ENCODE measurements at regions not wholly inside any gene's neighbourhood (a gene's known extent, or its start where the extent isn't known, plus 50 kb on each side); places are given as distances from the start of the nearest gene placed in this dataset.
"Not testable (repeated sequence)": the region's sequence is repeated elsewhere in the genome, so short reads cannot be mapped to it uniquely, and the experiment has no call there.

DNA sequence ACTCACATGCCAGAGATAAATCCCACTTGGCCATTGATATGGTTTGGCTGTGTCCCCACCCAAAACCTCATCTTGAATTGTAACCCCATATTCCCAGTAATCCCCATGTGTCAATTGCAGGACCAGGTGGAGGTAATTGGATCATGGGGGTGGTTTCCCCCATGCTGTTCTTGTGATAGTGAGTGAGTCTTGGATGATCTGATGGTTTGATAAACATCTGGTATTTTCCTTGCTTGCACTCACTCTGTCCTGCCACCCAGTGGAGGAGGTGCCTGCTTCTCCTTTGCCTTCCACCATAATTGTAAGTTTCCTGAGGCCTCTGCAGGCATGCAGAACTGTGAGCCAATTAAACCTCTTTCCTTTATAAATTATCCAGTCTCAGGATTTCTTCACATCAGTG, 50.4 kb upstream of the B3GAT2 start:
- not testable (repeated sequence) for DNase-seq (ENCODE audit: extremely low read depth, low read depth, low spot score)

DNA sequence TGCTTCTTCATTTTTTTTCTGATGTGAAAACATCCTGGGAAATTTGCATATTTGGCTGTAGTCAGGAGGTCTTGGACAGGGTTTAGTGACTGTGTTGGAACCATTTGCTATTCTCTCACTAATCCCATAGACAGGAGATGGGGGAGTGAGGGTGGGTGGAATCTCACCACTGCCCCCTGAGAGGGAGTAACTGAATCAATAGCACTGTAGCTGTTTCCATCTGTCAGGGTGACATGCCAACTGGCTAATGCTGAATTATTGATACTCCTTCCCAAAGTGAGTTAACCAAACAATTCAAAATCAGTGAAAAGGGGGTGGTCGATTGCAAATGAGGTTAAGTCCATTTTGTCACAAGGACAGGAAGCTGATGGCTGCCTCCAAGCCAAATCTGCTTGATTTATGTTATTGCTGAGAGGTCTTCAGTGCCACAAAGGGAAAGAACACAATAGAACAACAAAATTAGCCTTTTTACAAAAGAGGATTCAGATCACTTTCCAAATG, 55.1 kb upstream of the B3GAT2 start:
- no peak for DNase-seq (ENCODE audit: extremely low read depth, low read depth, low spot score)

DNA sequence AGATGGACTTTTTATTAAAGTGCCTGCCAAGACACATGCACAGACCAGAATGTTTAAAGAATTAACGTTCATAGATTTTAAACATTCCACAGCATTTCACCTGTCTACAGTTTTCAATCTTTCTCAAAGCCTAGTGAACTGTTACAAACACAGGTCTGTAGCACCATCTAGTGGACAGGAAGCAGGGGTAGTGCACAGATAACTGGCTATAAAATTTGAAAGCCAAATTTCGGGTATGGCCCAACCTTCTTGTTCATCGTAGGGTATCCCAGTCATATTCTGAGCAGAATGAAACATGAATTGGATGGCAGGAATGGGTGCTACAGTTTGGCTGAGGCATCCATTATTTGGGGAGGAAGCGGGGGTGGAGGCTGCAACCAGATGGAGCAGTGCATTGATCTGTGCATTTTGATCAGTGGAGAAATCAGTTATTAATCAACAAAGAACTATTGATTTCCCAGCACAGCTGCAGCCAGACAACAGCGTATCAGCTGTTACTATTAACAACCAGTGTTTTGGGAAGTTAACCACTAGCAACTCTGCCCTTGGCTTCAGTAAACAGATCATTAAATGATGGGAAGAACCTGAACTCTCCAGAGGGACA, 56.1 kb upstream of the B3GAT2 start:
- DNase-seq (ENCODE audit: extremely low read depth, low read depth, low spot score) = peak; percentile 9

DNA sequence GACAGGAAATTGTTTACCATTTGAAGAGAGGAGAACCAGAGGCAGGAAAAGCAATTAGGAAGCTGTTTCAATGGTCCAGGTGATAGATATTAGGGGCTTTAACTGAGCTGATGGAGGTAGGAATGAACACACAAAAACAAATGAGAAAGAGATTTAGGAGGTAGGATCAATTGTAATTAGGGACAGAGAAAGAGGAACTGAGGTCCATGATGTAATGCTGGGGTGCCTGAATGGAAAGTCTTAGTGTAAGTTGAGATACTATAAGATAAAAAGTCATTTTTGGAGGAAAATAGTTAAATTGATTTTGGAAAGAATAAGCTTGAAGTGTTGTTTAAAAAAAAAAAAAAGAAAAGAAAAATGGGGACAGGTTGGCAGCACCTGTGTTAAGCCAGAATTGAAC, 58.5 kb upstream of the B3GAT2 start:
- DNase-seq (ENCODE audit: extremely low read depth, low read depth, low spot score) = no peak

DNA sequence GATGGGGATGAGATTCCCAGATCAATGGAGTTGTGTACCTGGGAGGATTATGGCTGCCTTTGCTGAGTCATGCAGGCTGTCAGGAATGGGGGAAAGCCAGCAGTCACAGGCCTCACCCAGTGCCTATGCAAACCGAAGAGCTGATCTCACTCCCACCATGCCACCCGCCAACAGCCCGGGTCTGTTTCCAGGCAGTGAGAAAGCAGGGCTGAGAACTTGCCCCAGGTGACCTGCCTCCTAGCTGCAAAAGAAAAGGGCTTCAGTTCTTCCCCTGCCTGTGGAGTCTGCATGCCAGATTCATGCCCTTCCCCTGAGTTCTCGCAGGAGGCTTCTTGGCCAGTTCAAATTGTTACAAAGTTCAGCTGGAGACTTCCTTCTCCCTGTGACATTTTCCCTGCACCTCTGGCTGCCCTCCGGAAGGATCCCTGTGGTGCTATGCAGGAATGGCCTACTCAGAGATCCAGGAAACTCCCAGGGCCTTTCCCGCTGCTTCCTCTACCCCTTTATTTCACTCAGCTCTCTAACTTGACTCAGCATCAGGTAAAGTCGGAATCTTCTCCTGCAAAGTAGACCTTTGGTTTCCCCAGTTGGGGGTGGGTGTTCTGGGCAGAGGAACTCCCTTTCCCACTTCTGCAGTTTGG, 71.5 kb upstream of the B3GAT2 start:
- no peak for DNase-seq (ENCODE audit: extremely low read depth, low read depth, low spot score)

DNA sequence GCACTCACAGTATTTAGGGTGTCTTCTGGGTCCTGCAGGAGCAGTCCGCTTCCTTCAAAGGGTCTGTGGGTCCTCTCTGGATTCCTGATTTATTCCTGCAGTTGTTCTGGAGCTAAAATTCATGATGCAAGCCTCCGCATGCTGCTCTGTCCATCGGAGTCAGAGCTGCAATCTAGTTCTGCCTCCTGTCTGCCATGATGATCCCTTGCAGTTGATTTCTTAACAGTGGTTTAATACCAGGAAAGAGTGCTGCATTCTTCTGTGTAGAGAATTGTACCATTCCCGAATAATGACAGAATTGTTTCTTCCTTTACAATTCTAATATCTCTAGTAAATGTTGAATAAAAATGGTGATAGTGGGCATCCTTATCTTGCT, 72.0 kb upstream of the B3GAT2 start:
- DNase-seq (ENCODE audit: extremely low read depth, low read depth, low spot score) = no peak

DNA sequence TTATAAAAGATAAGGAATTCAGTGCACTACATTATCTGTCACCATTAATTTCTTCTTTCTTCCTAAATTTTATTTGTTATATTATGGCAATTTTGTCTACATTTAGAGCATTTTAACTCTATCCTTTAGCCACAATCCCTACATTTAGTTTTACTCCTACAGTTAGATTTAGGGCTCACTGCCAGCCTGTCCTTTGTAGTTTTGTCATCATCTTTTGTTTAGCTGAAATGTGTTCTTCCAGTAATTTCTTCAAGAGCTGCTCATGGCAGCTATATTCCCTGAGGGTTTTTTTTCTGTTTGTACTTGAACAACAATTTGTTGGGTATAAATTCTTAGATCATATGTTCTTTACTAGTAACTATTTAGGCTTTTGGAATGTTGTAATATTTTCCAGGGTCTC, 72.7 kb upstream of the B3GAT2 start:
- no peak for DNase-seq (ENCODE audit: extremely low read depth, low read depth, low spot score)

DNA sequence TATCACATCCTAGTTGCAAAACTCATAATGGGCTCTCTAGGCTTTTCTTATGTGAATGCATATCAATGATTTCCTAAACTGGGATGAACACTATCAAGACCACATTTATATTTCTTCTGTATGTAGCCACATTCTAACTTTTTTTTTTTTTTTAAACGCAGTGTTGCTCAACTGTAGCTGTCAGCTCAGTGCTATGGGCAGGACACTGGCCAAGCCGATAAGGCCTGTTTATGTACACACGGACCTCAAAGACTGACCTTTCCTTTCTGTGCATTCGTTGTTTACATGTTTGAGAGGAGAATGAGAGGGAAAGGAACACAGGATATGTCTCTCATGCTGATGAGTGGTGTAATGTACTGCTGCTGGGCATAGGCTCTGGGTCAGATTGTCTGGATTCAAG, 75.1 kb upstream of the B3GAT2 start:
- DNase-seq (ENCODE audit: extremely low read depth, low read depth, low spot score) = no peak

DNA sequence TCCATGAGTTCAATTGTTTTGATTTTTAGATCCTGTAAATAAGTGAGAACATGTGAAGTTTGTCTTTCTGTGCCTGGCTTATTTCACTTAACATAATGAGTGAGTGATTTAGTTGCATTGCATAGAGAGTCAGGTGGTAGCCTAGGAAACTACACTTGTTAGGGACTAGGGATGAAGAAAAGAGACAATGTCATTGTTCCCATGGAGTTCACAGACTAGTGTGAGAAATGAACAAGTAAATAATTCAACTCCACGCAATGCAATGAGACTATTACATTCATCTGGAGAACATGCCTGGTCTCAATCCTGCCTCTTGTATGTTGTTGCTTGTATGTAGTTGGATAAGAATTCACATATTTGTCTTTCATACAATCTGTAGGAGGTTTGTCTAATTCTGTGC, 76.3 kb upstream of the B3GAT2 start:
- DNase-seq (ENCODE audit: extremely low read depth, low read depth, low spot score) = no peak

DNA sequence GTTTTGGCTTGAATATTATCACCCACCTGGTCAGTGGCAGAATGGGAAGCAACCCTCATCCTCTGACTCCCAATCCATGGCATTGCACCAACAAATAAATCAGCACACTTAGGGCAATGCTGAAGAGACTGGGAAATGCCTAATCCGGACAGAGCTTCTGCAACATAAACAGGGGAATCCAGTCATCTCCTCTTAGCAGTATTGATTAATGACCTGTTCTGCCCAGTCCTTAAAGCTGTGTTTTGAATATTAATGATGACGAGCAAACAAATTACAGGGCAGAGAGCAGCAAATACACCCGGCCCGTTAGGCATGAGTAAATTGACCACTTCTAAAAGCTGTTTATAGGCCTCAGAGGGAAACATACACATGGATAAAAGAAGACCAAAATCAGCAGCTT, 77.0 kb upstream of the B3GAT2 start:
- no peak for DNase-seq (ENCODE audit: extremely low read depth, low read depth, low spot score)

DNA sequence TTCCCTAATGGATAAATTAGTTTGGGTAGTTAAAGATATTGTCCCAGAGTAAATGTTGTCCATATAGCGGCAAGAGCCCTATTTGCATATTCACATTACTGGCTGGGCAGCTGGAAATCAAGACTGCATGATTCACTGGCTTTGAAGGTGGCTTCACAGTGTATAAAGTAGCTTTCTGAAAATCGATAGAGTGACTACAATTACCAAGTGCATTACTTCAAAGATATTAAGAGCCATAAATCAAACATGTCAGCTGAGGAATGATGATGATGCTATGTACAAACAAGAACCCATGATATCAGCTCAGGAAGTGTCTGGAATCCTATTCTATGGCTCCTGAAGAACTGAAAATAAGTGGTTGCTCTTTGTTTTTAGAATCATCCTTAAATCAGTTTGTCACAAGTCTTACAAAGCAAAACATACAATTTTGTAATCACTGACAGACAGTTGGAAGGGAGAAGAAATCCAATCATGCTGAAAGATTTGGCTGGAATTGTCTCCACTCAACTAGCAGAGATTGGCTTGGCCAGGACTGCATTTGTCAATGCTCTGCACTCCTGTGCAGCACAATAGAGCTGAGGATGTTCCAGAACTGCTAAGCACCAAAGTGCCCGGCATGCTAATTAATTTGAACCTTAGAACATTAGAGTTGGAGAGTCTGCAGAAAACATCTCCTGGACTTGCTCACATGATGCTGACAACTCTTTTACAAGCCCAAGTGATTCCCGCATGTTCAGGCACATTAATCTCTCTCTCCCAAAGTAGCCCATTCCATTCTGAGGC, 77.9 kb upstream of the B3GAT2 start:
- DNase-seq (ENCODE audit: extremely low read depth, low read depth, low spot score) = no peak

DNA sequence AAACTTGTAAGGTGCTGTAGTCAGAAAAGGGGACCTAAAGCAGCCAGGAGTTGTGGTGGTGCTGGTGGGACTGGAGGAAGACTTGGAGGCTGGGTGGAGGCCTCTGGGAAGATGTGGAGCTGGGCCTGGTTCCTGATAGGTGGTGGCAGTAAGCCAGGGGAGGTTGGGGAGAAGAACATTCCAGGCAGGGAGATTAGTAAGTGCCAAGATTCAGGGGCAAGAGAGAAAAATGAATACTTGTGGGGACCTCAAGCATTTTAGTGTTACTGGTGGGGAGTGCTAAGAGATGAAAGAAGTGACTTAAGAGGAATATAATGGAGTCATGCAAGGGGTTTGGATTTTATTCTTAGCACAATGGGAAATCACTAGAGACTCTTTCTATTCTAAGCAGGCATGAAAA, 79.0 kb upstream of the B3GAT2 start:
- DNase-seq (ENCODE audit: extremely low read depth, low read depth, low spot score) = no peak

DNA sequence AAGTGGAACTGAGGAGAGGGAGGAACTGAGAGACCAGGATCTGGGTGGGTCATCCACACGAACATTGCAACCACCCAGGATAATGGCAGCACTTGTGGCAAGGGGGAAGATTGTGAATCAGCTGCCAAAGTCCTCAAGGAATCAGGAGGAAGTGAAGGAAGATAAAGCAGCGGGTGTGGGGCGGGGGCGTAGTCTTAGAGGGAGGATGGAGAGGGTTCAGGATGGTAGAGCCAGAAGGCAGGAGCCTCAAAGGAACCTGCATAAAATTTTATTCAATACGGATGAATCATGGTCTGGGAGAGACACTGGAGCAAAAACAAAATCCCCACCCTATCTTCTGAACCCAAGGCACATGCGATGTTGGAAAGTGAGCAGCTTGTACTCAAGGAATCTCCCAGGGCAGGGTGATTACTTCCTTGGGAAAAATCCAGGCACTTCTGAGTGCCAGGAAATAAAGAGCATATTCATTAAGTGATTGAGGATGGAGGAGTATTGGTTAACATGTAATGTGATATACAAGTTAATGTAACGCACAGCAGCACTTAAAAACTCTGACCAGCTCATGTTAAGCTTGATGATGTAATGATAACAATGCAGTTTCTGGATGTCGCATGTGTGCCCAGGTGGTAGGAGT, 82.0 kb upstream of the B3GAT2 start:
- DNase-seq (ENCODE audit: extremely low read depth, low read depth, low spot score) = no peak

DNA sequence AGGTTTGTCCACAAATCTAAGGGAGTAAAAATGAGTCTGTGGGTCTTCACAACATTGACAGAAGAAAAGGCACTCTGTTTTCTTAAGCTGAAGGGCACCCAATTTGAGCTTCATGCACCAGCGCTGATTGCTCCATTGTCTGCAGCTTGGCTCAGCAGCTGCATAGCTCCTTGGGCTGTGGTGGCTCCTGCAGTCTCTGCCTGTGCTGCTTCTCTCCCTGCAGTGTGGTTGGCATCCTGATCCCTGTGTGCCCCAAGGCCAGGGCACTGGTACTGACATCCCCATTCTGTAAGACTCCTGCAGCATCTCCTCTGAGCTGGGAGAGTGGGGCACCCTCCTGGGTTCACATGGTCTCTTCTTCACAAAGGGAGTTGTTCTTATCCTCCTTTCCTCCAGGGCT, 83.2 kb upstream of the B3GAT2 start:
- DNase-seq (ENCODE audit: extremely low read depth, low read depth, low spot score) = no peak

DNA sequence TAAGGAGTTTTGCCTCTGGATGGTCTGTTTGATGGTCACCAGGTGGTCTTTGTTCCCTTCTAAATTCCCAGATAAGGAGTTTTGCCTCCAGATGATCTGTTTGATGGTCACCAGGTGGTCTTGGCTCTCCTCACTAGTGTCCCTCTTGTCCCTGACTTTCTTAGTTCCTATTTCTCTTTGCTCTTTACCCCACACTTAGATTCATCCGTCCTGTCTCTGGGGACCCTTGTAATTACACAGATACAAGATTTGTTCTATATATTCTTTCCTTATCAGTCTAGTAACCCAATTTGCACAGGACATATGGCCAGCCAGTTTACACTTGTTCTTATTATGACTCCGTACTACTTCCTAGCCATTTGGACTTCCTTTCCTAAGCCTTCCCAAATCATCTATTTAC, 84.0 kb upstream of the B3GAT2 start:
- DNase-seq (ENCODE audit: extremely low read depth, low read depth, low spot score) = no peak

DNA sequence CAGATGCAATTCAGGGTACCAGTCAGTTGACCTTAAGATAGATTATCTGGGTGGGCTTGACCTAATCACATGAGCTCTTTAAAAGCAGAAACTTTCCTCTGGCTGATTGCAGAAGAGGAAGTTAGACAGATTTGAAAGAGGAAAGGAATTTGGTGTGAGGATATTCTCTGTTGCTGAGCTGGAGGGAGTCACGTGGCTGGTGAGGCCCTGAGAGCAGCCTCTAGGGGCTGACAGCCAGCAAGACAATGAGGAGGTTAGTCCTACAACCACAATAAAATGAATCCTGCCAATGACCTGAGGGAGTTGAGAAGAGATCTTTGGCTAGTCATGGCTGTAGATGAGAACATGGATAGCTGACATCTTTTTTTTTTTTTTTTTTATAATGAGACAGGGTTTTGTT, 87.0 kb upstream of the B3GAT2 start:
- DNase-seq (ENCODE audit: extremely low read depth, low read depth, low spot score) = no peak

DNA sequence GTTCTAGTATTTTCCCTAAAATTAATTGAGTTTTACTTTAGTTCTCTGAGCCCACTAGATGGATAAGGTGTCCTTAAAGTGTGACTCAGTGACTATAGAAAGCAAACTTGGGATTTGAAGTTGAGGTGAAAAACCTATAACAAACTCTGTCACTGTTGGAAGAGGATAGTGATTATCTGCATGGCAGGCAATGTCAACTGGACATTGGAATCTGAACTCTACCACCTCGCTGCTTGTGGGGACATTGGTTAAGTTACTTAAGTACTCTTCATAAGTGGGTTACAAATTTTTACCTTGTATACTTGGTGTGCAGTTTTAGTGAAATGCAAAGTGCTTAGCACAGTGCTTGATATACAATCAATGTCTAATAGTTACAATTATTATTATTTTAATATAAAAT, 87.9 kb upstream of the B3GAT2 start:
- no peak for DNase-seq (ENCODE audit: extremely low read depth, low read depth, low spot score)

DNA sequence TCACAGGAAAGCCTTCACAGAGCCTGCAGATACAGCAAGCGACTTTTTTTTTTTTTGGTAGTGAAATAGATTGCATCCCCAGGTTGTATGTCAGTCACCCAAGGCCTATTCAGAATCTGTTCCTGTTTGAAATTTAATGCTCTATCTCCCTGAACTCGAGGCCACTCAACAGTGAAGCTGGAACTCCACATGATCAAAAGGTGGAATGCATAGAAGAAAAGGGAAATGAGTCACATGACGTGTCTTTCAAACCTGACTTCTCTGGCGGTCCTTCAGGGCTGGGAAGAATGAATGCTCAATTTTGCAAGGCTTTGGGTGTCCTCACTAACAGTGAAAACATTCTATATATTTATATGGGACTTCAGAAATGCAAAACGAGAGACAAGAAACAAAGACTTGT, 88.4 kb upstream of the B3GAT2 start:
- DNase-seq (ENCODE audit: extremely low read depth, low read depth, low spot score) = no peak

DNA sequence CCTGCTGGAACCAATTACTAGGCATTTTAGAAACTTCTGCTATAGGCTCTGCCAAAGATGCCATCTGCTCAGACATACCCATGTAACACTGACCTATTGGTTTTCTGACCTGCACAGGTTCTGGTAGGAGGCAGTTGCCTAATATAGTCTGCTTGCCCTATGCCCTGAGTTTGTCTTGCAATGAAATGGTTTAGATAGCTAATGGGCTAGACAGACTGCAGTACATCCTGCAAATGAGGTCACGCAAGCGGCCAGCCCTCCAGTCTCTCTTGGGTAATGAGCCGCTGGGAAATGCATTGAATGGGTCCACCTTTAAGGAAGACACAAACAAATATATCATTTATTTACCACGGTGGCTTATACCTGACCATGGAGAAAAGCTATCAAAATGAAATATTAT, 90.6 kb upstream of the B3GAT2 start:
- DNase-seq (ENCODE audit: extremely low read depth, low read depth, low spot score) = no peak

DNA sequence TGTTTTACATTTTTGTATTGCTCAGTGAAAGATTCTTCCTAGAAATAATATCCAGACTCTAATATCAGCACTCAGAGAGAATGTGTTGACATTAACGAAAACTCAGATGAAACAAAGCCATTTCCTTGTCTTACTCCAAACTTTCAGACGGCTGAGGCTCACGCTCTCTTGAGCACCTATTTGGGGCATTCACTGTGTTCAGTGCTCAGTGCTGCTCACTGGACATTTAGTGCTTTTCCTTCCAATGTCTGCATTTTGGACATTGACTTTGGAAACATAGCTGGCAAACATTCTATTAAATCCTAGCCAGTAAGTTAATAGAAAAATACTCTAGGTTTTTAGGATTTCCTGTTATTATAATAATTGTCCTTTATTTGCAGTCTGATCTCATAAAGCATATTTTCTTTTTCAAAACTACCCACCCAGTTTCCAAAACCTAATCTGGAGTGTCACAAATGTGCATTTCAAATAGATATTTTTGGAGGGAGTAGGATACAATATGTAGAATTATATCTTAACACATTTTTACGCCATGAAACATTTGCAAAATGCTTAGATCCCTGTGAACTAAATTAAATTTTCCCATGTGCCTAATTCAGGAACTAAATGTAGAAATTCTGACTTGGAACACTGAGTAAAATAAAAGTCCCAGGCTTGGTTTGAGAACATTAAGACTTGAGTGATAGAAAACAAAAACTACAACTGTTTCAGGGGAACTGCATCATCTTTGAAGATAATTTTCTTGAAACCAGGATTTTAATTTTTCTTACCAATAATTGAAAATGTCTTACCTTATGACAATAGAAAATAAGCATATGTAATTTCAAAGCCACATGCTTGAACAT, 91.7 kb upstream of the B3GAT2 start:
- DNase-seq (ENCODE audit: extremely low read depth, low read depth, low spot score) = no peak
